CD14-positive monocyte (primary cell): ENCODE measurements at regions not wholly inside any gene's neighbourhood (a gene's known extent, or its start where the extent isn't known, plus 50 kb on each side); places are given as distances from the start of the nearest gene placed in this dataset.

Source experiments
- DNase-seq, 3 donors: peaks; one replicate each; pipeline ENCODE4 v3.0.0-alpha.2; 2011 to 2022
- H2AFZ ChIP-seq: 2 replicates; pipeline ENCODE4 v1.6.0; 2012; ENCODE audit warnings: mild to moderate bottlenecking, low read depth, low read length, inconsistent platforms; ENCODE audit not compliant: insufficient read depth, poor library complexity, severe bottlenecking
- H3K27ac ChIP-seq, 2 donors: 1 replicate in 1 of 2; 2 replicates in 1 of 2; pipeline ENCODE4 v1.5.1; 2012 to 2013; ENCODE audit warnings: low read length in 2 of 2, control low read depth in 1 of 2, inconsistent platforms in 1 of 2, low read depth in 1 of 2, mild to moderate bottlenecking in 1 of 2
- H3K27me3 ChIP-seq, 2 donors: one replicate each; pipeline versions ENCODE4 v1.6.0 to v1.6.1; 2011 to 2013; ENCODE audit warnings: low read length in 2 of 2; ENCODE audit not compliant: control insufficient read depth in 2 of 2, insufficient read depth in 2 of 2
- H3K36me3 ChIP-seq, 2 donors: replicated peaks in 1 of 2; 1 replicate in 1 of 2; 2 replicates in 1 of 2; pipeline versions ENCODE4 v1.5.1 to v1.6.1; 2012 to 2013; ENCODE audit warnings: low read length in 2 of 2, control low read depth in 1 of 2, inconsistent platforms in 1 of 2, mild to moderate bottlenecking in 1 of 2; ENCODE audit not compliant: insufficient read depth in 2 of 2, control insufficient read depth in 1 of 2
- H3K4me1 ChIP-seq, 2 donors: 1 replicate in 1 of 2; 2 replicates in 1 of 2; pipeline versions ENCODE4 v1.5.1 to v1.6.1; 2012 to 2013; ENCODE audit warnings: low read length in 2 of 2, control low read depth in 1 of 2, inconsistent platforms in 1 of 2, mild to moderate bottlenecking in 1 of 2, moderate library complexity in 1 of 2; ENCODE audit not compliant: insufficient read depth in 2 of 2, control insufficient read depth in 1 of 2
- H3K4me2 ChIP-seq: replicated peaks from 2 replicates; pipeline ENCODE3; 2012; ENCODE audit warnings: low read length, moderate library complexity, mild to moderate bottlenecking; ENCODE audit not compliant: poor library complexity, severe bottlenecking; ENCODE audit errors: extremely low read depth
- H3K4me3 ChIP-seq, 3 experiments: fragments of 200-600 bp in 1 of 3; sonication (generic) in 1 of 3; replicated peaks in 1 of 3; 1 replicate in 2 of 3; 2 replicates in 1 of 3; pipeline ENCODE4 v1.5.1; 2011 to 2013; ENCODE audit warnings: low read length in 3 of 3, mild to moderate bottlenecking in 3 of 3, control low read depth in 2 of 3, low read depth in 2 of 3, inconsistent platforms in 1 of 3, moderate library complexity in 1 of 3
- H3K79me2 ChIP-seq: 2 replicates; pipeline ENCODE4 v1.6.0; 2012; ENCODE audit warnings: mild to moderate bottlenecking, control low read depth, inconsistent platforms, low read length, moderate library complexity; ENCODE audit not compliant: insufficient read depth
- H3K9ac ChIP-seq: 2 replicates; pipeline ENCODE4 v1.6.0; 2017; ENCODE audit warnings: low read length, mild to moderate bottlenecking; ENCODE audit not compliant: insufficient read depth, poor library complexity, severe bottlenecking
- H3K9me3 ChIP-seq, 2 donors: replicated peaks in 1 of 2; 1 replicate in 1 of 2; 2 replicates in 1 of 2; pipeline versions ENCODE4 v1.5.1 to v1.6.1; 2012 to 2013; ENCODE audit warnings: low read length in 2 of 2, control low read depth in 1 of 2; ENCODE audit not compliant: control insufficient read depth in 1 of 2, insufficient read depth in 1 of 2
- H4K20me1 ChIP-seq: 2 replicates; pipeline ENCODE4 v1.6.0; 2012; ENCODE audit warnings: mild to moderate bottlenecking, low read length, control low read depth, moderate library complexity; ENCODE audit not compliant: insufficient read depth
- H3K27ac Mint-ChIP-seq, 7 donors: one replicate each; pipeline ENCODE4 v1.8.0; 2020; ENCODE audit warnings: mild to moderate bottlenecking in 7 of 7, mixed read lengths in 7 of 7, moderate library complexity in 6 of 7, inconsistent platforms in 2 of 7
- H3K27me3 Mint-ChIP-seq, 3 donors: one replicate each; pipeline ENCODE4 v1.8.0; 2021 to 2022; ENCODE audit warnings: low read depth in 3 of 3, mild to moderate bottlenecking in 3 of 3, mixed read lengths in 3 of 3, moderate library complexity in 3 of 3, inconsistent platforms in 1 of 3
- H3K36me3 Mint-ChIP-seq, 2 donors: one replicate each; pipeline ENCODE4 v1.8.0; 2020; ENCODE audit warnings: mixed read lengths in 2 of 2, inconsistent platforms in 1 of 2, mild to moderate bottlenecking in 1 of 2
- H3K4me1 Mint-ChIP-seq: one replicate; pipeline ENCODE4 v1.8.0; 2020; ENCODE audit warnings: mild to moderate bottlenecking, mixed read lengths
- H3K4me3 Mint-ChIP-seq, 2 donors: one replicate each; pipeline ENCODE4 v1.8.0; 2020; ENCODE audit warnings: mild to moderate bottlenecking in 2 of 2, mixed read lengths in 2 of 2, moderate library complexity in 1 of 2
- H3K9me3 Mint-ChIP-seq, 7 donors: one replicate each; pipeline ENCODE4 v1.8.0; 2020 to 2022; ENCODE audit warnings: mixed read lengths in 7 of 7, mild to moderate bottlenecking in 6 of 7, moderate library complexity in 6 of 7, inconsistent platforms in 2 of 7
- WGBS: methylation state at CpG from one replicate; pipeline ENCODE4 v1.1.5; 2013; ENCODE audit warnings: missing lambda C conversion rate; ENCODE audit not compliant: insufficient coverage; 5-methylcytosine and 5-hydroxymethylcytosine counted together
- intact Hi-C, 2 donors: fragments of 100-400 bp; cut with micrococcal nuclease; formaldehyde crosslinking; loops; one replicate each; pipeline versions ENCODE4 v1.15.0 to v1.15.1; 2023
- TF ChIP-seq, protein P1 (sequence below): fragments of 200-600 bp; IDR thresholded peaks from one replicate; pipeline ENCODE4 v1.8.0; 2022; ENCODE audit warnings: antibody characterized with exemption, mild to moderate bottlenecking

DNA sequence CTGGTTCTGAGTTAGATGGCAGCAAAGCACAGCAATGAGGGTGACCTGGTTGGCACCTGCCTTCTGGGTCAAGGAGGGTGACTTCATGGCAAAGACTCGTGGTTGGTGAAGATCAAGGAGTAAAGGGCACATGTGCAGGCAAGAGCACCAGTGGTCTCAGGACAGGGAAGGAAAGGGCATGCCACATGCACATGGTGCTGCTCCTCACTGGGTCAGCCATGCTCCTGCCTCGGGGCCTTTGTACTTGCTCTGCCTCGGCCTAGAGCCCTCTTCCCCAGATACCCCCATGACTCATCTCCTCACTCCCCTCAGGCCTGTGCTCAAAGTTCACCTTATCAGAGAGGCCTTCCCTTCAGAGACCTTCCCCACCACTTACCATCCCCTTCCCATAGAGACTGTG, 106.7 kb upstream of the KDM7A start:
- WGBS, result 100% methylated on average over 3 of the region's 3 CpGs
- H3K27me3 Mint-ChIP-seq, result peaks cover 10 to 16% (median 13%) of the 10 kb centered on the region in 3 donors
- H3K27me3 ChIP-seq, result no peaks in the 10 kb centered on the region
- no peak overlapping the region for H3K4me3 ChIP-seq
- H3K9ac ChIP-seq, result no peak overlapping the region
- no peaks in the 10 kb centered on the region for H4K20me1 ChIP-seq
- H3K4me1 ChIP-seq, result peaks cover 11 to 15% of the 10 kb centered on the region in 2 donors
- H3K4me1 Mint-ChIP-seq, result peaks cover 16% of the 10 kb centered on the region
- no peak overlapping the region for H2AFZ ChIP-seq
- H3K36me3 ChIP-seq, result no peaks in the 10 kb centered on the region
- H3K79me2 ChIP-seq, result no peaks in the 10 kb centered on the region
- TF ChIP-seq, protein P1, sequence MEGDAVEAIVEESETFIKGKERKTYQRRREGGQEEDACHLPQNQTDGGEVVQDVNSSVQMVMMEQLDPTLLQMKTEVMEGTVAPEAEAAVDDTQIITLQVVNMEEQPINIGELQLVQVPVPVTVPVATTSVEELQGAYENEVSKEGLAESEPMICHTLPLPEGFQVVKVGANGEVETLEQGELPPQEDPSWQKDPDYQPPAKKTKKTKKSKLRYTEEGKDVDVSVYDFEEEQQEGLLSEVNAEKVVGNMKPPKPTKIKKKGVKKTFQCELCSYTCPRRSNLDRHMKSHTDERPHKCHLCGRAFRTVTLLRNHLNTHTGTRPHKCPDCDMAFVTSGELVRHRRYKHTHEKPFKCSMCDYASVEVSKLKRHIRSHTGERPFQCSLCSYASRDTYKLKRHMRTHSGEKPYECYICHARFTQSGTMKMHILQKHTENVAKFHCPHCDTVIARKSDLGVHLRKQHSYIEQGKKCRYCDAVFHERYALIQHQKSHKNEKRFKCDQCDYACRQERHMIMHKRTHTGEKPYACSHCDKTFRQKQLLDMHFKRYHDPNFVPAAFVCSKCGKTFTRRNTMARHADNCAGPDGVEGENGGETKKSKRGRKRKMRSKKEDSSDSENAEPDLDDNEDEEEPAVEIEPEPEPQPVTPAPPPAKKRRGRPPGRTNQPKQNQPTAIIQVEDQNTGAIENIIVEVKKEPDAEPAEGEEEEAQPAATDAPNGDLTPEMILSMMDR, result no peak
- no peak overlapping the region for H3K4me2 ChIP-seq
- DNase-seq, result no peak
- peaks cover 0 to 3% (median 0%) of the 10 kb centered on the region in 7 donors for H3K9me3 Mint-ChIP-seq
- no peak overlapping the region for H3K4me3 Mint-ChIP-seq
- intact Hi-C loops, result no loop called here
- no peaks in the 10 kb centered on the region for H3K9me3 ChIP-seq
- no peaks in the 10 kb centered on the region for H3K36me3 Mint-ChIP-seq
- no peak overlapping the region for H3K27ac ChIP-seq
- no peak overlapping the region for H3K27ac Mint-ChIP-seq

DNA sequence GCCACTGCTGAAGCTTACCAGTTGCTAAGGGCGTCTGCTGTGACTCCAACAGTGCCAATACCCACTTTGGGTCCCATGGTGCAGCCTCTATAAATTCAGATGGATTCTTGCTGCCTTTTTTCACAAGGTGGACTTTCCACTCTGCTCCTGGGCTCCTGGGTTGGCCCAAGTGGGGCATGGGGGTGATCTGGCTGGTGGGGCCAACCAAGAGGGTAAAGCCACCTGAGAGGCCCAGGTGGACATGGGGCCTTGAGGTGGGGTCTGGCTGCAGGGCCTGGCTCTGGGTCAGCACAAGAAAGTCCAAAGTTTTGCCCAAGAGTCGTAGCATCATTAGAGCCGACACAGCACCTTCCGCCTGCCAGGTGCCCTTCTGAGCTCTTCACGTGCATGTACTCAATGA, 105.2 kb upstream of the KDM7A start:
- Histone ChIP-seq H3K9me3 (no peaks in the 10 kb centered on the region), H3K27ac (no peak overlapping the region), H3K4me2 (no peak overlapping the region), H2AFZ (no peak overlapping the region), H3K4me1 (peaks cover 11 to 15% of the 10 kb centered on the region in 2 donors), H3K27me3 (no peaks in the 10 kb centered on the region), H3K36me3 (no peaks in the 10 kb centered on the region), H3K79me2 (no peaks in the 10 kb centered on the region), H3K9ac (no peak overlapping the region), H3K4me3 (no peak overlapping the region), H4K20me1 (no peaks in the 10 kb centered on the region)
- intact Hi-C loops, result no loop called here
- WGBS, result 100% methylated on average over 4 of the region's 5 CpGs
- TF ChIP-seq, protein P1, result no peak
- Mint-ChIP-seq H3K9me3 (peaks cover 0 to 3% (median 0%) of the 10 kb centered on the region in 7 donors), H3K4me1 (peaks cover 16% of the 10 kb centered on the region), H3K27me3 (peaks cover 11 to 21% (median 12%) of the 10 kb centered on the region in 3 donors), H3K36me3 (no peaks in the 10 kb centered on the region), H3K4me3 (no peak overlapping the region), H3K27ac (peak overlapping the region in 1 of 7 donors; percentile 17)
- DNase-seq, result no peak
